Natural killer cell (primary cell): ENCODE measurements at regions not wholly inside any gene's neighbourhood (a gene's known extent, or its start where the extent isn't known, plus 50 kb on each side); places are given as distances from the start of the nearest gene placed in this dataset.
"Not testable (repeated sequence)": the region's sequence is repeated elsewhere in the genome, so short reads cannot be mapped to it uniquely, and the experiment has no call there.

Experiments
- ATAC-seq, 3 donors: fragments of 150-1000 bp in 2 of 3; fragments of 200-7000 bp in 1 of 3; cut with Tn5 transposase; 1 replicate in 1 of 3; 2 replicates in 2 of 3; pipeline ENCODE4 v1.10.0; 2021; ENCODE audit warnings: mild to moderate bottlenecking in 2 of 3, moderate library complexity in 2 of 3
- DNase-seq, 2 donors: peaks; one replicate each; pipeline versions ENCODE4 v3.0.0 to v3.0.0-alpha.2; 2013 to 2021; ENCODE audit warnings: mixed read lengths in 1 of 2
- H3K27ac ChIP-seq: one replicate; pipeline ENCODE4 v1.5.1; 2013; ENCODE audit warnings: mild to moderate bottlenecking, low read length
- H3K27me3 ChIP-seq: one replicate; pipeline ENCODE4 v1.6.1; 2013; ENCODE audit warnings: low read length; ENCODE audit not compliant: control insufficient read depth, insufficient read depth
- H3K36me3 ChIP-seq: one replicate; pipeline ENCODE4 v1.6.1; 2013; ENCODE audit warnings: low read length; ENCODE audit not compliant: control insufficient read depth, insufficient read depth
- H3K4me1 ChIP-seq: one replicate; pipeline ENCODE4 v1.6.1; 2013; ENCODE audit warnings: low read length; ENCODE audit not compliant: control insufficient read depth, insufficient read depth
- H3K4me3 ChIP-seq: one replicate; pipeline ENCODE4 v1.5.1; 2013; ENCODE audit warnings: low read length
- H3K9me3 ChIP-seq: one replicate; pipeline ENCODE4 v1.6.1; 2013; ENCODE audit warnings: low read length; ENCODE audit not compliant: control insufficient read depth, insufficient read depth
- H3K27ac Mint-ChIP-seq, 2 donors: one replicate each; pipeline ENCODE4 v1.8.0; 2022; ENCODE audit warnings: mild to moderate bottlenecking in 2 of 2, mixed read lengths in 2 of 2, moderate library complexity in 1 of 2
- H3K27me3 Mint-ChIP-seq, 2 donors: one replicate each; pipeline ENCODE4 v1.8.0; 2022; ENCODE audit warnings: low read depth in 2 of 2, mixed read lengths in 2 of 2
- H3K36me3 Mint-ChIP-seq: one replicate; pipeline ENCODE4 v1.8.0; 2022; ENCODE audit warnings: mixed read lengths
- H3K4me1 Mint-ChIP-seq, 2 donors: one replicate each; pipeline ENCODE4 v1.8.0; 2022; ENCODE audit warnings: mixed read lengths in 2 of 2
- H3K4me3 Mint-ChIP-seq: one replicate; pipeline ENCODE4 v1.8.0; 2022; ENCODE audit warnings: mild to moderate bottlenecking, moderate library complexity, mixed read lengths
- H3K9me3 Mint-ChIP-seq, 2 donors: one replicate each; pipeline ENCODE4 v1.8.0; 2022; ENCODE audit warnings: mixed read lengths in 2 of 2
- CTCF ChIP-seq: fragments of 200-600 bp; IDR thresholded peaks from one replicate; pipeline ENCODE4 v1.8.0; 2022; ENCODE audit warnings: antibody characterized with exemption
- WGBS: methylation state at CpG from one replicate; pipeline ENCODE4 v1.1.7; 2013; ENCODE audit warnings: missing lambda C conversion rate; ENCODE audit not compliant: insufficient coverage; 5-methylcytosine and 5-hydroxymethylcytosine counted together
- intact Hi-C: fragments of 100-400 bp; cut with micrococcal nuclease; formaldehyde crosslinking; loops from one replicate; pipeline ENCODE4 v1.14.2; 2022

- no peaks in the 10 kb centered on the region for H3K4me1 Mint-ChIP-seq
- H3K27ac ChIP-seq, result no peak overlapping the region
- H3K27ac Mint-ChIP-seq, result no peak overlapping the region
- H3K4me3 ChIP-seq, result no peak overlapping the region
- peaks cover 6 to 7% of the 10 kb centered on the region in 2 donors for H3K9me3 Mint-ChIP-seq
- H3K36me3 ChIP-seq, result no peaks in the 10 kb centered on the region
- H3K27me3 Mint-ChIP-seq, result no peaks in the 10 kb centered on the region
- 80% methylated on average over 2 of the region's 2 CpGs for WGBS
- no peaks in the 10 kb centered on the region for H3K9me3 ChIP-seq
- H3K36me3 Mint-ChIP-seq, result no peaks in the 10 kb centered on the region
- ATAC-seq, result no peak
- no peaks in the 10 kb centered on the region for H3K27me3 ChIP-seq
- H3K4me3 Mint-ChIP-seq, result no peak overlapping the region
- intact Hi-C loops, result no loop called here
- no peak for DNase-seq
- no peaks in the 10 kb centered on the region for H3K4me1 ChIP-seq
- no peak for TF ChIP-seq CTCF
Measured at GRCh38 chr4:159780196-159780922, 677.5 kb downstream of the RAPGEF2 start.

GRCh38 chr4:159787901-159788300 is 685.0 kb downstream of the RAPGEF2 start:
- no peak for ATAC-seq
- Mint-ChIP-seq H3K27me3 (no peaks in the 10 kb centered on the region), H3K27ac (no peak overlapping the region), H3K36me3 (no peaks in the 10 kb centered on the region), H3K9me3 (peaks cover 4 to 10% of the 10 kb centered on the region in 2 donors), H3K4me3 (no peak overlapping the region), H3K4me1 (no peaks in the 10 kb centered on the region)
- no peaks in the 10 kb centered on the region for H3K27me3 ChIP-seq
- H3K27ac ChIP-seq, result no peak overlapping the region
- no peak for DNase-seq
- H3K4me1 ChIP-seq, result no peaks in the 10 kb centered on the region
- no peak overlapping the region for H3K4me3 ChIP-seq
- H3K36me3 ChIP-seq, result no peaks in the 10 kb centered on the region
- intact Hi-C loops, result no loop called here
- WGBS, result no CpG with 5 or more reads among the region's 2 CpGs
- no peak for TF ChIP-seq CTCF
- H3K9me3 ChIP-seq, result no peaks in the 10 kb centered on the region

GRCh38 chr4:159791334-159791733 is 688.5 kb downstream of the RAPGEF2 start:
- no peak overlapping the region for H3K27ac Mint-ChIP-seq
- no peaks in the 10 kb centered on the region for H3K4me1 Mint-ChIP-seq
- H3K27me3 Mint-ChIP-seq, result no peaks in the 10 kb centered on the region
- WGBS, result 0% methylated on average over 1 of the region's 3 CpGs
- no peaks in the 10 kb centered on the region for H3K27me3 ChIP-seq
- no peaks in the 10 kb centered on the region for H3K9me3 ChIP-seq
- no peak for TF ChIP-seq CTCF
- H3K4me1 ChIP-seq, result no peaks in the 10 kb centered on the region
- no peak overlapping the region for H3K4me3 ChIP-seq
- intact Hi-C loops, result no loop called here
- H3K4me3 Mint-ChIP-seq, result no peak overlapping the region
- H3K36me3 ChIP-seq, result no peaks in the 10 kb centered on the region
- H3K36me3 Mint-ChIP-seq, result no peaks in the 10 kb centered on the region
- peaks cover 4 to 5% of the 10 kb centered on the region in 2 donors for H3K9me3 Mint-ChIP-seq
- ATAC-seq (no peak), DNase-seq (no peak)
- H3K27ac ChIP-seq, result no peak overlapping the region

GRCh38 chr4:159804592-159804991 is 701.7 kb downstream of the RAPGEF2 start:
- H3K27me3 ChIP-seq, H3K27ac Mint-ChIP-seq, H3K4me3 ChIP-seq, H3K4me3 Mint-ChIP-seq, intact Hi-C loops, H3K4me1 ChIP-seq, H3K27me3 Mint-ChIP-seq, H3K36me3 ChIP-seq, H3K27ac ChIP-seq, ATAC-seq, H3K36me3 Mint-ChIP-seq, DNase-seq, H3K9me3 ChIP-seq, H3K4me1 Mint-ChIP-seq: not testable (repeated sequence)
- peaks cover 7 to 17% of the 10 kb centered on the region in 2 donors for H3K9me3 Mint-ChIP-seq
- 90% methylated on average over 11 of the region's 12 CpGs for WGBS
